Gastroesophageal sphincter (tissue), 3 donors: ENCODE measurements at regions not wholly inside any gene's neighbourhood (a gene's known extent, or its start where the extent isn't known, plus 50 kb on each side); places are given as distances from the start of the nearest gene placed in this dataset.

ENCODE experiments used
- CTCF ChIP-seq, 4 experiments: fragments of 200-600 bp in 2 of 4; fragments of 450-650 bp in 2 of 4; sonication (generic) in 1 of 4; IDR thresholded peaks; one replicate each; pipeline ENCODE4 v1.5.1; 2017 to 2019; ENCODE audit warnings: antibody characterized with exemption in 4 of 4, mild to moderate bottlenecking in 2 of 4, moderate library complexity in 2 of 4
- POLR2A ChIP-seq, 2 donors: fragments of 450-650 bp; IDR thresholded peaks; one replicate each; pipeline ENCODE4 v1.6.1; 2017; ENCODE audit warnings: antibody characterized with exemption in 2 of 2, mild to moderate bottlenecking in 2 of 2, moderate library complexity in 1 of 2

- TF ChIP-seq POLR2A (IDR thresholded peaks at IDR 0.05) = no peak
- TF ChIP-seq CTCF (IDR thresholded peaks at IDR 0.05) = no peak
Observed at GRCh38 chr18:25503567-25504081, 151.7 kb upstream of the ZNF521 start.
